ENCODE measurements at regions not wholly inside any gene's neighbourhood (a gene's known extent, or its start where the extent isn't known, plus 50 kb on each side); places are given as distances from the start of the nearest gene placed in this dataset.
"Not testable (repeated sequence)": the region's sequence is repeated elsewhere in the genome, so short reads cannot be mapped to it uniquely, and the experiment has no call there.

GRCh38 chr6:14751645-14752175 lies 494.2 kb upstream of the JARID2 start:
- DNase-seq: no peak

- DNase-seq: no peak
Observed at GRCh38 chr6:14754751-14755513, 490.9 kb upstream of the JARID2 start.

GRCh38 chr6:14756340-14756739 lies 489.5 kb upstream of the JARID2 start:
- no peak for DNase-seq

GRCh38 chr6:14757014-14757413 lies 488.9 kb upstream of the JARID2 start:
- DNase-seq: no peak

- DNase-seq: no peak
Observed at GRCh38 chr6:14757418-14757817, 488.5 kb upstream of the JARID2 start.

- no peak for DNase-seq
Observed at GRCh38 chr6:14758421-14759081, 487.3 kb upstream of the JARID2 start.

- no peak for DNase-seq
Observed at GRCh38 chr6:14759976-14760672, 485.7 kb upstream of the JARID2 start.

- DNase-seq: no peak
Observed at GRCh38 chr6:14762077-14762476, 483.8 kb upstream of the JARID2 start.

- no peak for DNase-seq
Observed at GRCh38 chr6:14763139-14763538, 482.7 kb upstream of the JARID2 start.

- no peak for DNase-seq
Observed at GRCh38 chr6:14763616-14764015, 482.3 kb upstream of the JARID2 start.

- no peak for DNase-seq
Observed at GRCh38 chr6:14765106-14765505, 480.8 kb upstream of the JARID2 start.

- DNase-seq: no peak
Observed at GRCh38 chr6:14765721-14766390, 480.0 kb upstream of the JARID2 start.

GRCh38 chr6:14766391-14766994 lies 479.4 kb upstream of the JARID2 start:
- DNase-seq: no peak

GRCh38 chr6:14767226-14767625 lies 478.6 kb upstream of the JARID2 start:
- no peak for DNase-seq

GRCh38 chr6:14770040-14770439 lies 475.8 kb upstream of the JARID2 start:
- DNase-seq: no peak

- DNase-seq: no peak
Observed at GRCh38 chr6:14770572-14770971, 475.3 kb upstream of the JARID2 start.

- DNase-seq: no peak
Observed at GRCh38 chr6:14771016-14771415, 474.9 kb upstream of the JARID2 start.

- DNase-seq: no peak
Observed at GRCh38 chr6:14772188-14772587, 473.7 kb upstream of the JARID2 start.

GRCh38 chr6:14775528-14775927 lies 470.3 kb upstream of the JARID2 start:
- no peak for DNase-seq

GRCh38 chr6:14776307-14776706 lies 469.6 kb upstream of the JARID2 start:
- DNase-seq: no peak

- no peak for DNase-seq
Observed at GRCh38 chr6:14781772-14782525, 463.9 kb upstream of the JARID2 start.

- DNase-seq: not testable (repeated sequence)
Observed at GRCh38 chr6:14782921-14783464, 462.9 kb upstream of the JARID2 start.

All from NCI-H2107 (cell line).